Neural cell (in vitro differentiated cells): ENCODE measurements at regions not wholly inside any gene's neighbourhood (a gene's known extent, or its start where the extent isn't known, plus 50 kb on each side); places are given as distances from the start of the nearest gene placed in this dataset.

Experiments
- CTCF ChIP-seq: fragments of 450-650 bp; IDR thresholded peaks from 2 replicates; pipeline ENCODE4 v1.5.1; 2014; ENCODE audit warnings: antibody characterized with exemption, mild to moderate bottlenecking, moderate library complexity; ENCODE audit not compliant: poor library complexity, severe bottlenecking
- MXI1 ChIP-seq: fragments of 450-650 bp; conservative IDR thresholded peaks from 2 replicates; pipeline ENCODE4 v1.6.1; 2014; ENCODE audit warnings: antibody characterized with exemption, mild to moderate bottlenecking; ENCODE audit not compliant: poor library complexity, severe bottlenecking
- POLR2AphosphoS5 ChIP-seq: IDR thresholded peaks from 2 replicates; pipeline ENCODE4 v1.6.1; 2012

- TF ChIP-seq MXI1 (no peak), POLR2AphosphoS5 (no peak), CTCF (no peak)
Observed at GRCh38 chr6:43970068-43970912, 157.0 kb downstream of the MRPL14 start.
